GM23248 (cell line): ENCODE measurements at regions not wholly inside any gene's neighbourhood (a gene's known extent, or its start where the extent isn't known, plus 50 kb on each side); places are given as distances from the start of the nearest gene placed in this dataset.
A peak's percentile ranks its signal among the peaks of the same experiment; 100 is the strongest.

Experiments used
- DNase-seq: peaks from one replicate; pipeline ENCODE4 v3.0.0-alpha.2; 2015
- H2AFZ ChIP-seq: fragments of 200-600 bp; sonication (generic); 2 replicates; pipeline ENCODE4 v1.6.1; 2016; ENCODE audit warnings: antibody characterized with exemption
- H3F3A ChIP-seq: fragments of 200-600 bp; sonication (generic); 2 replicates; pipeline ENCODE4 v1.6.1; 2016; ENCODE audit warnings: mild to moderate bottlenecking, antibody characterized with exemption, mixed run types; ENCODE audit not compliant: insufficient read depth
- H3K27ac ChIP-seq: fragments of 200-600 bp; sonication (generic); 2 replicates; pipeline ENCODE4 v1.5.1; 2016; ENCODE audit warnings: mild to moderate bottlenecking
- H3K27me3 ChIP-seq: fragments of 200-600 bp; sonication (generic); replicated peaks from 2 replicates; pipeline ENCODE4 v1.6.1; 2016; ENCODE audit warnings: mild to moderate bottlenecking; ENCODE audit not compliant: insufficient read depth
- H3K36me3 ChIP-seq: fragments of 200-600 bp; sonication (generic); 2 replicates; pipeline ENCODE4 v1.6.1; 2016; ENCODE audit warnings: low read depth, mild to moderate bottlenecking
- H3K4me1 ChIP-seq: fragments of 200-600 bp; sonication (generic); 2 replicates; pipeline ENCODE4 v1.6.1; 2016; ENCODE audit warnings: mild to moderate bottlenecking; ENCODE audit not compliant: insufficient read depth
- H3K4me2 ChIP-seq: fragments of 200-600 bp; sonication (generic); one replicate; pipeline ENCODE4 v1.6.1; 2016; ENCODE audit warnings: mild to moderate bottlenecking; ENCODE audit not compliant: unreplicated experiment
- H3K4me3 ChIP-seq: fragments of 200-600 bp; sonication (generic); 2 replicates; pipeline ENCODE4 v1.5.1; 2016; ENCODE audit warnings: mild to moderate bottlenecking
- H3K79me2 ChIP-seq: fragments of 200-600 bp; sonication (generic); 2 replicates; pipeline ENCODE4 v1.6.1; 2016; ENCODE audit warnings: mild to moderate bottlenecking; ENCODE audit not compliant: insufficient read depth
- H3K9ac ChIP-seq: fragments of 200-600 bp; sonication (generic); 2 replicates; pipeline ENCODE4 v1.6.1; 2016; ENCODE audit warnings: mild to moderate bottlenecking
- H3K9me2 ChIP-seq: fragments of 200-600 bp; sonication (generic); 2 replicates; pipeline ENCODE4 v1.6.1; 2016; ENCODE audit warnings: mixed run types, mild to moderate bottlenecking, moderate library complexity; ENCODE audit not compliant: insufficient read depth
- H3K9me3 ChIP-seq: fragments of 200-600 bp; sonication (generic); one replicate; pipeline ENCODE4 v1.6.1; 2017; ENCODE audit warnings: low read depth
- H4K20me1 ChIP-seq: fragments of 200-600 bp; sonication (generic); 2 replicates; pipeline ENCODE4 v1.6.0; 2016; ENCODE audit not compliant: insufficient read depth
- EZH2 ChIP-seq: fragments of 200-600 bp; sonication (generic); IDR thresholded peaks from 2 replicates; pipeline ENCODE4 v1.6.1; 2018; ENCODE audit warnings: antibody characterized with exemption, mild to moderate bottlenecking; ENCODE audit not compliant: insufficient read depth, poor library complexity, severe bottlenecking
- EZH2phosphoT487 ChIP-seq: fragments of 200-600 bp; sonication (generic); IDR thresholded peaks from 2 replicates; pipeline ENCODE4 v1.6.1; 2018; ENCODE audit warnings: antibody characterized with exemption, moderate library complexity, mild to moderate bottlenecking, low read depth; ENCODE audit not compliant: insufficient read depth
- WGBS, 2 experiments: methylation state at CpG; one replicate each; pipeline ENCODE4 v1.1.6; 2015 to 2017; ENCODE audit warnings: low lambda C conversion rate in 2 of 2, low coverage in 1 of 2; ENCODE audit errors: missing lambda C conversion rate in 2 of 2; 5-methylcytosine and 5-hydroxymethylcytosine counted together
- in situ Hi-C: fragments of 300-500 bp; cut with MboI; formaldehyde crosslinking; loops from 2 replicates; pipeline ENCODE4 v1.15.0; 2020

DNA sequence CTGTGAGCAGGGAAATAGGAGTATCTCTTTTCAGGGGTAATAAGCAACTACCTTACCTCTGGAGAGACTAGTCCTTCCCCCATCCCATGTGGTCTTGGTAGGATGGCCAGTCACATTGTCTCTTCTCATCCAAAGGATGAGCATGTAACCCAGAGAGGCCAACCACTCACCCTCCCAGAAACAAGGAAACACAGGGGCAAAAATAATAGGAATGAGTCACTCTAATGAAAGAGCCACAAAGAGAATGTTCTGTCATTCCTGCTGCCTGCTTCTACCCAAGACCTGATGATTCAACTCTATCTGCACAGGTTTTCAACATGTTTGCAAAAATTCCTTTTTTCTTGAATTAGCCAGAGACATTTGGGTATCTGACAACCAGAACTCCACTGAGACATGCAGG is 99.3 kb upstream of the NFE2L3 start:
- Histone ChIP-seq H3K9ac (no peak overlapping the region), H3K36me3 (no peaks in the 10 kb centered on the region), H3K4me2 (no peak overlapping the region), H3K9me2 (no peaks in the 10 kb centered on the region), H3K4me3 (no peak overlapping the region), H3K27ac (no peak overlapping the region), H3F3A (no peaks in the 10 kb centered on the region), H3K4me1 (no peaks in the 10 kb centered on the region), H3K9me3 (no peaks in the 10 kb centered on the region), H3K27me3 (peaks cover 11% of the 10 kb centered on the region; the same call in 1 of the 2 replicates), H2AFZ (no peak overlapping the region), H4K20me1 (no peaks in the 10 kb centered on the region), H3K79me2 (no peaks in the 10 kb centered on the region)
- in situ Hi-C loops, result no loop called here
- peak; percentile 24 for DNase-seq
- no peak for TF ChIP-seq EZH2phosphoT487

DNA sequence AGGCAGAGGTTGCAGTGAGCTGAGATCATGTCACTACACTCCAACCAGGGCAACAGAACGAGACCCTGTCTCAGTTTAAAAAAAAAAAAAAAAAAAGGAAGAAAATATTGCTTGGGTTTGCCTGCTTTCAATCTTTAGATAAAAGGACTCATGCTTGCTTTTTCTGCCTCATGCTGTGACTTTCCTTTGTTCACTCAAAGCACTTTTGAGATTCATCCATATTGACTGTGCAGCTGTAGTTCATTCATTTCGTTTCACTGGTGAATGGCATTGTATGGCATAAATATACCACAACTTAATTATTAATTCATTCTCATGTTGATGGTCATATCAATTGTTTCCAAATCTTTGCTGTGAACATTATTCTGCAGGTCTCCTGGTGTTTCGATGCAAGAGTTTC is 97.6 kb upstream of the NFE2L3 start:
- H2AFZ ChIP-seq, result no peak overlapping the region
- no peaks in the 10 kb centered on the region for H4K20me1 ChIP-seq
- H3K4me1 ChIP-seq, result no peaks in the 10 kb centered on the region
- no peak for TF ChIP-seq EZH2phosphoT487
- no peak for TF ChIP-seq EZH2
- no peak overlapping the region for H3K4me3 ChIP-seq
- peaks cover 15% of the 10 kb centered on the region; the same call in 1 of the 2 replicates for H3K27me3 ChIP-seq
- no peaks in the 10 kb centered on the region for H3K36me3 ChIP-seq
- H3K79me2 ChIP-seq, result no peaks in the 10 kb centered on the region
- in situ Hi-C loops, result no loop called here
- no peak overlapping the region for H3K27ac ChIP-seq
- H3K4me2 ChIP-seq, result no peak overlapping the region
- H3K9me3 ChIP-seq, result no peaks in the 10 kb centered on the region
- 19 to 26% methylated on average over 3 of the region's 3 CpGs for WGBS, 2 experiments
- H3K9me2 ChIP-seq, result no peaks in the 10 kb centered on the region
- no peak overlapping the region for H3K9ac ChIP-seq
- no peak for DNase-seq
- H3F3A ChIP-seq, result no peaks in the 10 kb centered on the region

DNA sequence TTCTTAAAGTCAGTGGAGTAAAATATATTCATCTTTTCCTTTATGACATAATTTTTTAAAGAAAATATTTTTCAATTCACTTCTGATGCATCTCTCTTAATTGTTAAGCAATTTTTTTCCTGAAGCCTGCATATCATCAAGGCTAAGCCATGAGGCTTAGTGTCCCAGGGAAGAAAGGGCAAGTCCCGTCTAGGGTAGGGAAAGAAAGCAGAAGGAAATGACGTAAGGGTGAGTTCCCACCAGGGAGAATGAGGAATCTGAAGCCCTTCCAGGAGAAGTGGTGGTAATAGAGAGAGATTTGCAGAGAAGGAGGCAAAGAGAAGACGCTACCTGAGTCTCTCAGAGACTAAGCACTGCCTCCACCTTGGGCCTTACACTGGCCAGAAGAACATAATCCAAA is 96.8 kb upstream of the NFE2L3 start:
- Histone ChIP-seq H3K9me2 (no peaks in the 10 kb centered on the region), H3K9me3 (no peaks in the 10 kb centered on the region), H3K27ac (no peak overlapping the region), H3K4me3 (no peak overlapping the region), H3F3A (no peaks in the 10 kb centered on the region), H3K9ac (no peak overlapping the region), H2AFZ (no peak overlapping the region), H3K27me3 (peaks cover 15% of the 10 kb centered on the region; the same call in 1 of the 2 replicates), H4K20me1 (no peaks in the 10 kb centered on the region), H3K79me2 (no peaks in the 10 kb centered on the region), H3K4me1 (no peaks in the 10 kb centered on the region), H3K4me2 (no peak overlapping the region), H3K36me3 (no peaks in the 10 kb centered on the region)
- in situ Hi-C loops, result no loop called here
- DNase-seq, result no peak
- 40 to 56% methylated on average over 3 of the region's 3 CpGs for WGBS, 2 experiments
- no peak for TF ChIP-seq EZH2phosphoT487
- no peak for TF ChIP-seq EZH2

DNA sequence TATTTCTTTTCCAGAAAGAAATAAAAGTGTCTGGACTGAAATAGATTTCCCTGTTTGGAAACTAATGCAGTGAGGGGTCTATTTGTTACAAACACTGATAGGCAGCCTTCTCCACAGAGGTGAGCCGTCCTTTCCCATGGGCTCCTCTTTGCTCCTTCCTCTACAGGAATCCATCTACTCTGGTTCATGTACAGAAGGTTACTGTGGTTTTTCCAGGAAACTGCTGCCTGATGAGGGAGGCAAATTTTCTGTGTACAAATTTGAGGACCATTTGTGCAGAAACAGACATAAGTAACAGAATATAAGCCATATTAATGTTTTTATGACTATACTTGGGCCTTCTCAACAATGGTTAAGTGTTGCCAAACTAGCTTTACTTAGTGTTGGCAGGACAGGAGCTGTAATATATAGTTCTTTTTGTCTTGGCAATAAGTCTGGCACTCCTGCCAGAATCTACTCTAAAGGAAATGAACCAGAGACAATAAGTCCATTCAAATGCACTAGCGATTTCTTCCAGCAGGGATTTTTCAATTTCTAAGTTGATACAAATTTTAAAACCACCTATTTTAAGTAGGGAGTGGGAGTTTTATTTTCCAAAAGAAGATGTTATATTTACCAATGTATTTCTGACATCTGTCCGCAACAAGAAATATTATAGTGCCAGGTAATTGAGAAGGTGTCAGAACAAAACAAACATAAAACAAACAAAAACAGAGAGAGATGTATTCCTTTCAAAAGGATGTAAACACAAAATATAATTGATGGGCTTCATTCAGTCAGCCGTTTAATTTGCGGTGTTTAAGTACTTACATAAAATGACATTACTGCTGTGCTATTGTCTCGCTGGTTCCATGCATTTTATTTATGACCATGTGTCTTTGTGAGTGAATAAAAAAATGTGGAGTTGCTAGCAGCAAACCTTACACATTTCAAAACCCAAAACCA is 91.0 kb upstream of the NFE2L3 start:
- WGBS, 2 experiments, result 50 to 52% methylated on average over 6 of the region's 6 CpGs
- Histone ChIP-seq H3F3A (no peaks in the 10 kb centered on the region), H3K9me3 (no peaks in the 10 kb centered on the region), H2AFZ (no peak overlapping the region), H3K27ac (no peak overlapping the region), H4K20me1 (no peaks in the 10 kb centered on the region), H3K27me3 (peaks cover 23% of the 10 kb centered on the region), H3K4me3 (no peak overlapping the region), H3K79me2 (no peaks in the 10 kb centered on the region), H3K4me2 (no peak overlapping the region), H3K4me1 (no peaks in the 10 kb centered on the region), H3K9ac (no peak overlapping the region), H3K36me3 (no peaks in the 10 kb centered on the region), H3K9me2 (no peaks in the 10 kb centered on the region)
- TF ChIP-seq EZH2 (no peak), EZH2phosphoT487 (no peak)
- DNase-seq, result no peak
- in situ Hi-C loops, result no loop called here
